ENCODE measurements at regions not wholly inside any gene's neighbourhood (a gene's known extent, or its start where the extent isn't known, plus 50 kb on each side); places are given as distances from the start of the nearest gene placed in this dataset.

GRCh38 chr1:189405419-189405818 is 1072.2 kb downstream of the BRINP3 start:
- TF ChIP-seq CTCF (conservative IDR thresholded peaks at IDR 0.05; ENCODE audit: low read length) (no peak), EZH2phosphoT487 (IDR thresholded peaks at IDR 0.05; ENCODE audit: borderline replicate concordance, low read depth, low read length) (no peak)

All from OCI-LY7 (cell line).